ENCODE measurements at regions not wholly inside any gene's neighbourhood (a gene's known extent, or its start where the extent isn't known, plus 50 kb on each side); places are given as distances from the start of the nearest gene placed in this dataset.

- no peak for ATAC-seq
- H3K4me1 Mint-ChIP-seq, result no peaks in the 10 kb centered on the region
- no peak for DNase-seq
- no peaks in the 10 kb centered on the region for H3K27me3 Mint-ChIP-seq
- no peak overlapping the region for H3K27ac Mint-ChIP-seq
- H3K9me3 Mint-ChIP-seq, result no peaks in the 10 kb centered on the region
- H3K4me3 Mint-ChIP-seq, result no peak overlapping the region
Measured at GRCh38 chr3:168608926-168609325, 513.2 kb upstream of the GOLIM4 start.

GRCh38 chr3:168604767-168605166, 509.0 kb upstream of the GOLIM4 start:
- H3K4me3 Mint-ChIP-seq, result no peak overlapping the region
- DNase-seq, result no peak

DNA sequence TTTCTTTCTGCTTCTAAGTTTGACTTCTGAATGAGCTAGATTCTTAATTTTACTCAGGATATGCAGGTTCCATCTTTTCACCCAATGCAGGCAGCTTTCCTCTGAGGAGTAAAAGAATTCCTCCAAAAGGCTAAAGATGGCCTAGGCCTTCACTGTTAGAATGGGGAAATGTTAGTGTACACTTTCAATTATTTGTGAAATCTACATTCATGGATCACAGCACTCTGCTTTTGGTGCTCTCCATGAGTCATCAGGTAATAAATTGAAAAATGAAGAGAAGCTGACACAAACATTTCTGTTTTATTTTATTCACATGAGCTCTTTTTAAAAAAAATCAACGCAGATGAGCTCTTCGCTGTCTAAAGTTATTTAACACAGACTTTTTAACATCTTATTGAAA, 502.5 kb upstream of the GOLIM4 start:
- DNase-seq, result no peak
- ATAC-seq, result no peak
- H3K4me1 Mint-ChIP-seq, result no peaks in the 10 kb centered on the region
- H3K27ac Mint-ChIP-seq, result no peak overlapping the region
- no peaks in the 10 kb centered on the region for H3K27me3 Mint-ChIP-seq
- H3K4me3 Mint-ChIP-seq, result no peak overlapping the region
- no peaks in the 10 kb centered on the region for H3K9me3 Mint-ChIP-seq

More at GRCh38 chr3:168604767-168605166, 509.0 kb upstream of the GOLIM4 start:
- H3K27me3 Mint-ChIP-seq, result no peaks in the 10 kb centered on the region
- H3K4me1 Mint-ChIP-seq, result no peaks in the 10 kb centered on the region
- ATAC-seq, result no peak
- no peaks in the 10 kb centered on the region for H3K9me3 Mint-ChIP-seq
- peak overlapping the region; percentile 7 to 49 for H3K27ac Mint-ChIP-seq

DNA sequence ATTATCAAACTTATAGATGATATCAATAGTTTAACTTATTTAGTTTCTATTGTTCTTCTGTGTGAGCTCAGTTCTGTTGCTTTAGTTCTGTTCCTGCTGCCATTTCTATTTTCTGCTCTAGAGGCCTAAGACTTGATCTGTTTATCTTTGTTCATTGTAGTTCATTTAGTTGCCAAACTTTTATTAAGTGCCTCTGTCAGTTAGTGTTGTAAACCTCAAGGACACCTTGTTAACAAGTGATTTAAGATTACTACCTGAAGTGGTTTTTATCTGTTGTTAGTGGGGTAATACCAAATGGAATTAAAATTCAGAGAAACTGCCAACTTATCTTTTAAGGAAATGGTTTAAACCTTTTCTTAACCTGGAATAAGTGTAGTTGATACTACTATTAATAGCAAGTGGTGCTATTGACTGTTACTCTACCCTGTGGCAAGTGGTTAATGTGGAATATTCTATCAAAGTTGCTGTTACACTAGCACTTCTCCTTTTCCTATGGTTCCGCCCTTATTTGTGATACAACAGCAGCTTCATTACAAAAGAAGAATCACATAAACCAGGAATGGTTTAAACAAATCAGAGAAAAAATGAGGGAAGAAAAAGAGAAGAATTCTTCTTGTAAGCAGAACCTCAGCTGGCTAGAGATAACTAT, 500.6 kb upstream of the GOLIM4 start:
- Mint-ChIP-seq H3K4me3 (no peak overlapping the region), H3K27me3 (no peaks in the 10 kb centered on the region), H3K4me1 (no peaks in the 10 kb centered on the region), H3K27ac (no peak overlapping the region), H3K9me3 (no peaks in the 10 kb centered on the region)
- DNase-seq (no peak), ATAC-seq (no peak)

DNA sequence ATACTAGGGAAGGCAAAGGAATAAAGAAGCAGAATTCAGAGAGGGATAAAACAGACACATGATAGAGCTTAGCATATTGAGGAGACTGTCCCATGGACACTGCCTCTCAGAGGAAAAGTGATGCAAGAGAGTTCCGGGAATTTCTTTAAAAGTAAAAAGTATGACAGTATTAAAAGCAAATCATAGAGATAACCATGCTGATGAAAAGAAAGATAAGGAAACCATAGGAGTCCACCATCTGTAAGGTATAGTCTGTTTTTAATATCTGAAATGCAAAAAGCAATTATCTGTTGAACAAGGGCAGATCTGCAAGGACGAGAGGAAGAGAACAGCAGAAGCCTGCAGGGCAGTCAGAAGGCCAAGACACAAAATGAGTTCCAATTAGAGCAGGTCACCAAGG, 495.9 kb upstream of the GOLIM4 start:
- ATAC-seq (no peak), DNase-seq (no peak)
- H3K9me3 Mint-ChIP-seq, result no peaks in the 10 kb centered on the region
- no peak overlapping the region for H3K4me3 Mint-ChIP-seq
- no peak overlapping the region for H3K27ac Mint-ChIP-seq
- no peaks in the 10 kb centered on the region for H3K4me1 Mint-ChIP-seq
- H3K27me3 Mint-ChIP-seq, result no peaks in the 10 kb centered on the region

- Mint-ChIP-seq H3K4me1 (no peaks in the 10 kb centered on the region), H3K27me3 (no peaks in the 10 kb centered on the region), H3K9me3 (no peaks in the 10 kb centered on the region), H3K4me3 (no peak overlapping the region), H3K27ac (no peak overlapping the region)
- ATAC-seq (no peak), DNase-seq (no peak)
Measured at GRCh38 chr3:168589376-168589775, 493.7 kb upstream of the GOLIM4 start.

DNA sequence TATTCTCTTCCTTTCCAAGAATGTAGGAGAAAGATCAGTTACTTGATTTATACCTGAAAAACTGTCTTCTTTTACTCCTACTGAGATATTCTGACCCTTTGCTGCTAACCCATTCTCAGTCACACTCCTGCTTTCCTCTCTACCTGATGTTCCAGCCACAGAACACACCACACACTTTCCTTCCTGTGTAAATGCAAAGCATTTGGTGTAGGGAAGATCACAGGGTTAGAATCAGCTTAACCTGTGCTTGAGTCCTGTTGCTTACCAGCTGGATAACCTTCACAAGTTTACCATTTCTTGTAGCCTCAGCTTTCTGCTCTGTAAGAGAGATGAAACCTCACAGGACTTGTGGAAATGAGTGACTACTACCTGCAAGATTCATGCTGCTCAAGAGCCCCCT, 489.8 kb upstream of the GOLIM4 start:
- no peak overlapping the region for H3K4me3 Mint-ChIP-seq
- DNase-seq (no peak), ATAC-seq (no peak)
- no peaks in the 10 kb centered on the region for H3K9me3 Mint-ChIP-seq
- H3K27me3 Mint-ChIP-seq, result no peaks in the 10 kb centered on the region
- H3K4me1 Mint-ChIP-seq, result no peaks in the 10 kb centered on the region
- no peak overlapping the region for H3K27ac Mint-ChIP-seq

DNA sequence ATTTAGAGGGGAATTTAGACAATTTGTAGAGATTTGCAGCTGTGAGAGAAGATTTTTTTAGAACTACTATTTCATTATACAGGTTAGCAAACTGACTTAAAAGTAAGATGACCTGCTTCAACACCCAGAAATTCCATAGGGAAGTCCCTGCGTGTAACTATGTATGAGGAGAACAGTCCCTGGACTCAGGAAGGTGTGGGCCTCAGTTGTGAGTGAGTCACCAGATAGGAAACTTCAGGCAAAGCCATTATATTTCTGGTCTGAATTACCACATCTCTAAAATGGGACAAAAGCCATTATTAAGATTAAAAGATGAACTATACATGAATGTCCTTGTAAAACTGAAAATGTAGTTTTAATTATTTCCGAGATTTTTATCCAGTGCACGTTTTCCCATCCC, 488.3 kb upstream of the GOLIM4 start:
- no peaks in the 10 kb centered on the region for H3K27me3 Mint-ChIP-seq
- no peak overlapping the region for H3K4me3 Mint-ChIP-seq
- no peak overlapping the region for H3K27ac Mint-ChIP-seq
- DNase-seq (no peak), ATAC-seq (no peak)
- H3K4me1 Mint-ChIP-seq, result no peaks in the 10 kb centered on the region
- no peaks in the 10 kb centered on the region for H3K9me3 Mint-ChIP-seq

- Mint-ChIP-seq H3K4me3 (no peak overlapping the region), H3K4me1 (no peaks in the 10 kb centered on the region), H3K27ac (no peak overlapping the region), H3K27me3 (no peaks in the 10 kb centered on the region), H3K9me3 (no peaks in the 10 kb centered on the region)
- no peak for ATAC-seq
- no peak for DNase-seq
Measured at GRCh38 chr3:168582503-168582902, 486.8 kb upstream of the GOLIM4 start.

DNA sequence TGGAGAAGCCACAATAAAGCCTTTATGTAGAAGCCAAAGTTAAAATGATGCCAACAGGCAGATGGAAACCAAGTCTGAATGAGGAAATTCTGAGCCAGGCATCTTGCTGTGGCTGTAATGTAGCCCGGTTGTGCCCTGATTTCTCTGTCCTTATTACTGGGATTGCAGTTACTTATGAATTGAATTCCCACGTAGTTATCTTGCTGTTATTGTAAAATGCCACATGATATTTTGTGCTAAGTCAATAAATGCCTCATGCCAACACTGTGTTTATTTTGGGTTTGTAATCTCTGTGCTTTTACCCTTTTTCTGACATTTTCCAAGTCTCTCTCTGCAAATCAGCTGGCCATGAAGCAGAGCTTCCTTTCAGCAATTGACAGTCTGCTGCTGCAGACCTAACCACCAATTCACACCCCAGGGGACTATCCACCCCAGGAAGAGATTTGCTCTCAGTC, 486.1 kb upstream of the GOLIM4 start:
- Mint-ChIP-seq H3K27ac (no peak overlapping the region), H3K4me1 (no peaks in the 10 kb centered on the region), H3K9me3 (no peaks in the 10 kb centered on the region), H3K4me3 (no peak overlapping the region), H3K27me3 (no peaks in the 10 kb centered on the region)
- DNase-seq (no peak), ATAC-seq (no peak)

DNA sequence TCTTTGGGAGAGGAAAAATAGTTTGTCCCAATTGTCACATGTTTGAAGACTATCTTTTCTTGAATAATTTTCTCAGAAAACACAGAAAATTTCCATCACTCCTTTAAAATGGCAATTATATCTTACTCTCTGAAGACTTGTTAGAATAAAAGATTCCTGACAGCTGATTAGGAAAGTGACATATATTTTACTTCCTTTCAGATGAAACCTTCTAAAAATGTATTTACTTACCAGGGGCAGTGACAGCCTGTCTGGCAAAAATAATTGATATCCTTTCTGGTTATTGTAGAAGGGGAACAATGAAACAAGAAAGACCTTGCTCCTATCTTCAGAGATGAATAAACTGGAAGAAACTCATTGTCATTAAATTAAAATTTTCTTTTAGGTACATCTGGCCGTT, 483.3 kb upstream of the GOLIM4 start:
- DNase-seq, result no peak
- no peaks in the 10 kb centered on the region for H3K4me1 Mint-ChIP-seq
- no peak overlapping the region for H3K4me3 Mint-ChIP-seq
- ATAC-seq, result no peak
- H3K27ac Mint-ChIP-seq, result no peak overlapping the region
- H3K9me3 Mint-ChIP-seq, result no peaks in the 10 kb centered on the region
- no peaks in the 10 kb centered on the region for H3K27me3 Mint-ChIP-seq

GRCh38 chr3:168575750-168576149, 480.0 kb upstream of the GOLIM4 start:
- no peak for ATAC-seq
- H3K27me3 Mint-ChIP-seq, result no peaks in the 10 kb centered on the region
- no peak for DNase-seq
- no peaks in the 10 kb centered on the region for H3K9me3 Mint-ChIP-seq
- no peak overlapping the region for H3K4me3 Mint-ChIP-seq
- H3K4me1 Mint-ChIP-seq, result no peaks in the 10 kb centered on the region
- no peak overlapping the region for H3K27ac Mint-ChIP-seq

GRCh38 chr3:168574455-168575158, 478.9 kb upstream of the GOLIM4 start:
- H3K4me3 Mint-ChIP-seq, result no peak overlapping the region
- H3K27ac Mint-ChIP-seq, result no peak overlapping the region
- H3K4me1 Mint-ChIP-seq, result no peaks in the 10 kb centered on the region
- ATAC-seq (no peak), DNase-seq (no peak)
- H3K27me3 Mint-ChIP-seq, result no peaks in the 10 kb centered on the region
- H3K9me3 Mint-ChIP-seq, result no peaks in the 10 kb centered on the region

- H3K4me3 Mint-ChIP-seq, result no peak overlapping the region
- H3K4me1 Mint-ChIP-seq, result no peaks in the 10 kb centered on the region
- H3K27me3 Mint-ChIP-seq, result no peaks in the 10 kb centered on the region
- no peak for DNase-seq
- no peaks in the 10 kb centered on the region for H3K9me3 Mint-ChIP-seq
- no peak overlapping the region for H3K27ac Mint-ChIP-seq
- ATAC-seq, result no peak
Measured at GRCh38 chr3:168570404-168571155, 474.9 kb upstream of the GOLIM4 start.

DNA sequence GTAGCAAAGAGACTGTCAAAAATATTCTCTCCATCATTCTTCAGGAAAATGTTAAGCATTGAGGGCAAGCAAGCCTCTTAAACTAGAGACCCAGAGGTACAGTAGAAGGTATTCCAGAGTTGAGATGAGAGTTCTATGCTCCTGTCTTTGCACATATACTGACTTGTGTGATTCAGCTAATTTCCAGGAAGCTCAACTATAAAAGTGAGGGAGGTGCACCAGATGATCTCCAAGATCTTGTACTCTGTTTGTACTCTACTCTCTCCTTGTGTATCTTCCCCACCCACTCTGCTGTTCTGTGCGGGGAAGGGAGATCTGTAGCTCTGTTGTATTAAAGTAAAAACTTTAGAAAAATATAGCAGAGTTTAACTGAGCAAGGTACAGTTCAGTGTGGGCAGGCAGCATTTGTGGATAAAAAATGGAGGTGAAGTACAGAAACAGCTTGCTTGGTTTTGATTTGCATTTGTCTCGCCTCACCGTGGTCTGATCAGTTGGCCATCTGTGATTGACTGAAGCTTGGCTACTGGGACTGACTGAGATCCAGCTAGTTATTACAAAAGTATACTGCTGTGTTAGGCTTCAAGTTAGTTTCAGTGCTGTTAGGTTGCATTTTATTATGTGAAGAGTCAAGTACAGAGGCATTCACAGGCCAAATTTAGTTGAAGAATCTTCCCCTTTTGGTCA, 463.1 kb upstream of the GOLIM4 start:
- Mint-ChIP-seq H3K4me3 (no peak overlapping the region), H3K27me3 (no peaks in the 10 kb centered on the region), H3K4me1 (no peaks in the 10 kb centered on the region), H3K9me3 (no peaks in the 10 kb centered on the region), H3K27ac (no peak overlapping the region)
- DNase-seq (no peak), ATAC-seq (no peak)

DNA sequence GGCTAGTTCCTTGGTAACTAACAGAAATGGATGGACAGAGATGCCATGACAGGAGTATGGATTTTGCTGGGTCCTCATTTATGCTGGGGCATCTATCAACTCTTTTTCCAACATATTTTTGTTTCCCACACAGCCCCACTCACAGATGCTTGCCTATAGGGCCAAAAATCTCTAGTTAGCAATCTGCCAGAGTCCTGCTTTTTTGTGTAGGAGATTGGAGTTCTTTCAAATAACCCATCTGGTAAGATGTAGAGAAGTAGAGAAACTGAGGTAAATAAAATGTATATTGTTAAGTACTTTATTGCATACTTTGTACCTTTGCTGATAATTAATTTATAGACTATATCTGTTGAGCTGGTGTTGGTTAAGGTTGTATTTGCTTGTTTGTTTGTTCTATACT, 456.5 kb upstream of the GOLIM4 start:
- no peak overlapping the region for H3K27ac Mint-ChIP-seq
- no peaks in the 10 kb centered on the region for H3K9me3 Mint-ChIP-seq
- ATAC-seq (no peak), DNase-seq (no peak)
- H3K4me3 Mint-ChIP-seq, result no peak overlapping the region
- no peaks in the 10 kb centered on the region for H3K4me1 Mint-ChIP-seq
- no peaks in the 10 kb centered on the region for H3K27me3 Mint-ChIP-seq

Data from stimulated activated naive CD8-positive, alpha-beta T cell treated with anti-CD3 and anti-CD28 coated beads, Interleukin-15, amount 100 ng/mL, for 72 hours (primary cell).